Activated CD4-positive, alpha-beta T cell treated with anti-CD3 and anti-CD28 coated beads, Interleukin-2, amount 50 U/mL, for 4 hours (primary cell): ENCODE measurements at regions not wholly inside any gene's neighbourhood (a gene's known extent, or its start where the extent isn't known, plus 50 kb on each side); places are given as distances from the start of the nearest gene placed in this dataset.

ENCODE experiments used
- DNase-seq, 2 experiments: peaks; one replicate each; pipeline ENCODE4 v3.0.0-alpha.2; 2020

GRCh38 chr3:118811236-118811732, 223.4 kb downstream of the IGSF11 start:
- DNase-seq = no peak

- no peak for DNase-seq
These were observed 221.2 kb downstream of the IGSF11 start for GRCh38 chr3:118813472-118813871.

GRCh38 chr3:118817748-118818165, 216.9 kb downstream of the IGSF11 start:
- DNase-seq = peak; percentile 3 to 4

- DNase-seq = no peak
These were observed 216.3 kb downstream of the IGSF11 start for GRCh38 chr3:118818386-118818785.

GRCh38 chr3:118823626-118824025, 211.0 kb downstream of the IGSF11 start:
- DNase-seq = no peak

GRCh38 chr3:118827446-118827845, 207.2 kb downstream of the IGSF11 start:
- DNase-seq = no peak

GRCh38 chr3:118828351-118828750, 206.3 kb downstream of the IGSF11 start:
- no peak for DNase-seq

- no peak for DNase-seq
These were observed 201.6 kb downstream of the IGSF11 start for GRCh38 chr3:118833075-118833474.

- DNase-seq = no peak
These were observed 195.8 kb downstream of the IGSF11 start for GRCh38 chr3:118838871-118839270.

- no peak for DNase-seq
These were observed 192.3 kb downstream of the IGSF11 start for GRCh38 chr3:118842147-118842863.

GRCh38 chr3:118846176-118846575, 188.5 kb downstream of the IGSF11 start:
- no peak for DNase-seq
